HepG2 (cell line): ENCODE measurements at regions not wholly inside any gene's neighbourhood (a gene's known extent, or its start where the extent isn't known, plus 50 kb on each side); places are given as distances from the start of the nearest gene placed in this dataset.

ENCODE experiments used
- ATAC-seq: fragments of 200-7000 bp; cut with Tn5 transposase; 3 replicates; pipeline ENCODE4 v1.9.1; 2020; ENCODE audit warnings: mild to moderate bottlenecking, moderate library complexity
- BruUV-seq: library from RNA; stranded (reverse); fragments of 400-500 nt; replicated peaks from 2 replicates; lab custom pipeline; 2021; lab: Mats Ljungman, UMichigan
- CTCF ChIA-PET: fragments of 300-600 bp; formaldehyde crosslinking; extraction: SDS; loops from one replicate; lab custom pipeline; 2021; ENCODE audit warnings: low total read pairs, inconsistent platforms, low intra/inter-chr PET ratio; lab: Yijun Ruan, JAX
- POLR2A ChIA-PET: fragments of 350-600 bp; sonication (Branson Sonifier 250); formaldehyde crosslinking; loops from one replicate; lab custom pipeline; 2020; ENCODE audit warnings: antibody characterized with exemption, inconsistent platforms; lab: Yijun Ruan, JAX
- DNase-seq: peaks from one replicate; pipeline ENCODE4 v3.0.0-alpha.2; 2015; ENCODE audit warnings: low spot score
- FAIRE-seq: peaks from 3 replicates; lab custom pipeline; 2011; peaks lifted over from hg19 to GRCh38; lab: Jason Lieb, UNC
- H2AFZ ChIP-seq: one replicate; pipeline ENCODE4 v1.6.1; 2011; ENCODE audit warnings: low read length, inconsistent platforms
- H3K27ac ChIP-seq: fragments of 300-600 bp; 3 replicates; pipeline ENCODE4 v1.8.0; 2011; ENCODE audit warnings: mixed run types, mild to moderate bottlenecking, mixed read lengths, low read length, inconsistent platforms; ENCODE audit not compliant: insufficient read depth; ENCODE audit errors: extremely low read length
- H3K27me3 ChIP-seq, 2 experiments: fragments of 200-600 bp in 1 of 2; 2 replicates in 1 of 2; 3 replicates in 1 of 2; pipeline versions ENCODE4 v1.6.0 to v1.8.0; 2011; ENCODE audit warnings: low read length in 2 of 2, mild to moderate bottlenecking in 2 of 2, moderate library complexity in 2 of 2, inconsistent platforms in 1 of 2; ENCODE audit not compliant: insufficient read depth in 2 of 2, control insufficient read depth in 1 of 2
- H3K36me3 ChIP-seq, 2 experiments: fragments of 200-600 bp in 1 of 2; replicated peaks in 1 of 2; 2 replicates in 1 of 2; 3 replicates in 1 of 2; pipeline versions ENCODE4 v1.5.1 to v1.8.0; 2011; ENCODE audit warnings: low read length in 2 of 2, inconsistent platforms in 1 of 2; ENCODE audit not compliant: insufficient read depth in 2 of 2, control insufficient read depth in 1 of 2
- H3K4me1 ChIP-seq: 2 replicates; pipeline ENCODE4 v1.5.1; 2012; ENCODE audit warnings: low read length, inconsistent platforms; ENCODE audit not compliant: insufficient read depth
- H3K4me2 ChIP-seq: 2 replicates; pipeline ENCODE4 v1.6.0; 2011; ENCODE audit warnings: low read depth, low read length, inconsistent platforms
- H3K4me3 ChIP-seq, 3 experiments: fragments of 200-600 bp in 1 of 3; sonication (generic), shearing (Covaris generic) in 1 of 3; replicated peaks in 1 of 3; 2 replicates each; pipeline ENCODE4 v1.5.1; 2011 to 2016; ENCODE audit warnings: low read length in 3 of 3, inconsistent platforms in 2 of 3, low read depth in 2 of 3, mild to moderate bottlenecking in 2 of 3, control low read depth in 1 of 3, mixed read lengths in 1 of 3; ENCODE audit not compliant: insufficient read depth in 1 of 3
- H3K79me2 ChIP-seq: one replicate; pipeline ENCODE4 v1.6.1; 2011; ENCODE audit warnings: low read length, inconsistent platforms; ENCODE audit not compliant: insufficient read depth
- H3K9ac ChIP-seq: 2 replicates; pipeline ENCODE4 v1.6.0; 2011; ENCODE audit warnings: mild to moderate bottlenecking, low read depth, low read length, inconsistent platforms; ENCODE audit not compliant: insufficient read depth
- H3K9me3 ChIP-seq: 2 replicates; pipeline ENCODE4 v1.5.1; 2012; ENCODE audit warnings: mild to moderate bottlenecking, low read length
- H4K20me1 ChIP-seq: 2 replicates; pipeline ENCODE4 v1.6.0; 2011; ENCODE audit warnings: inconsistent platforms, mild to moderate bottlenecking, low read length, moderate library complexity; ENCODE audit not compliant: insufficient read depth
- CENPX ChIP-seq: sonication (generic); formaldehyde crosslinking; IDR thresholded peaks from 2 replicates; pipeline ENCODE4 v1.9.0; 2021; ENCODE audit warnings: mild to moderate bottlenecking, missing genetic modification reagents, moderate library complexity
- HNRNPLL ChIP-seq: fragments of 200-400 bp; formaldehyde crosslinking; IDR thresholded peaks from 2 replicates; pipeline ENCODE4 v1.6.1; 2017; ENCODE audit warnings: mild to moderate bottlenecking, low read depth, low read length; ENCODE audit not compliant: poor library complexity, severe bottlenecking
- SAFB2 ChIP-seq: sonication (generic); formaldehyde crosslinking; IDR thresholded peaks from 2 replicates; pipeline ENCODE4 v1.5.1; 2020; ENCODE audit warnings: missing genetic modification reagents, low read depth, mild to moderate bottlenecking, borderline replicate concordance
- YY1 ChIP-seq: IDR thresholded peaks from 2 replicates; pipeline ENCODE4 v1.6.1; 2011; ENCODE audit warnings: low read length, low read depth, moderate library complexity, mild to moderate bottlenecking; ENCODE audit not compliant: insufficient read depth, insufficient replicate concordance
- ZBTB42 ChIP-seq: sonication (generic); formaldehyde crosslinking; IDR thresholded peaks from 2 replicates; pipeline ENCODE4 v1.5.0; 2020; ENCODE audit warnings: mild to moderate bottlenecking, missing genetic modification reagents
- ZNF275 ChIP-seq: sonication (generic); formaldehyde crosslinking; IDR thresholded peaks from 2 replicates; pipeline ENCODE4 v1.8.0; 2022; ENCODE audit warnings: missing genetic modification reagents, mild to moderate bottlenecking, inconsistent platforms, borderline replicate concordance
- ZNF510 ChIP-seq: sonication (generic); formaldehyde crosslinking; IDR thresholded peaks from 2 replicates; pipeline ENCODE4 v1.4.0; 2020; ENCODE audit warnings: low read depth, mild to moderate bottlenecking, missing genetic modification reagents
- ZNF569 ChIP-seq: sonication (generic); formaldehyde crosslinking; IDR thresholded peaks from 2 replicates; pipeline ENCODE4 v1.5.0; 2020; ENCODE audit warnings: mild to moderate bottlenecking, missing genetic modification reagents, moderate library complexity, borderline replicate concordance
- WGBS: methylation state at CpG from one replicate; pipeline ENCODE4 v1.1.6; 2017; ENCODE audit warnings: low lambda C conversion rate; 5-methylcytosine and 5-hydroxymethylcytosine counted together
- in situ Hi-C: cut with HindIII; loops from 2 replicates; pipeline ENCODE4 v1.10.0; 2017; ENCODE audit warnings: low pct_unique_long_range_greater_than_20kb; ENCODE audit not compliant: extremely low pct_ligation_motif_present
- intact Hi-C: fragments of 100-400 bp; cut with micrococcal nuclease; formaldehyde crosslinking; loops from one replicate; pipeline ENCODE4 v1.10.0; 2022; ENCODE audit not compliant: unreplicated experiment

DNA sequence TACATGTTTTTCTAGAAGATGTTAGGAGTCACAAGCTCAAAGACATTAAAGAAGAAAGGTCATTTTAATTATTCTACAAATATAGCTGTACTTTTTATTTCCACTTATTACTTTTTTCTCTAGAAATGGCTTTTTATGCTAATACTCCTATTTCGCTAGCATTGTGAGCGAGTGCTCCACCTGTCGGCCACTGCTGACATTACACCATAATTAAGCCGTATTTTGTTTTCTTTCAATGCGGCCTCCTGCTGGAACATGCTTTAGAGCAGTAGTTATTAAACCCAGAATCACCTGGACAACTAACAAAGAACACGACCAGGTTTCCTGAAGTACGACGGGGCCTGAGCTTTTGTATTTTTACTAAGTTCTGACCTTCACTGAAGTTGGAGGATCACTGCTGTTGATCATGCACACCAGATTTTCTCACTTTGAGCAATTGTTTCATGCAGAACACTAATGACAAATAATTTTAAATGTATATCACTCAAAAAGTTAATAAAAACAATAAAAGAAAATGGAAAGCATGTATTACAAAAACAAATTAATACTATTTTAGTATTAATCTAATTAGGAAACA lies 74.1 kb upstream of the PAK5 start (continued):
- no peak for TF ChIP-seq CENPX (CRISPR knock-in tag)
- no peak for TF ChIP-seq ZNF275 (CRISPR knock-in tag)
- no peak for TF ChIP-seq YY1

- Histone ChIP-seq H2AFZ (no peak overlapping the region), H3K27ac (no peak overlapping the region), H3K79me2 (no peaks in the 10 kb centered on the region), H3K9ac (no peak overlapping the region), H3K4me3 (no peak overlapping the region), H4K20me1 (no peaks in the 10 kb centered on the region), H3K9me3 (no peaks in the 10 kb centered on the region), H3K27me3 (no peaks in the 10 kb centered on the region)
- DNase-seq = no peak
- ChIA-PET POLR2A (no interaction called here), CTCF (interaction anchor here (1.5 to 2.9 kb wide), 4 partner anchors 178 to 504 kb away, joined by 3 to 48 read pairs (median 4); no protein-coding TSS in a partner anchor)
- no peak for ATAC-seq
- no TSS peak for BruUV-seq
- no peak for FAIRE-seq
- WGBS = 19% methylated on average over 5 of the region's 5 CpGs
- in situ Hi-C loops = loop anchor here (5.0 to 10.0 kb wide), 2 partner anchors 295 to 497 kb away; no protein-coding TSS in a partner anchor
- intact Hi-C loops = no loop called here
- no peak for TF ChIP-seq ZBTB42 (CRISPR knock-in tag)
- no peak for TF ChIP-seq ZNF569 (CRISPR knock-in tag)
- no peak for TF ChIP-seq SAFB2 (CRISPR knock-in tag)
- TF ChIP-seq ZNF510 (CRISPR knock-in tag) = no peak
- no peak for TF ChIP-seq HNRNPLL
- TF ChIP-seq, all 625 proteins: peak for 0
- Histone ChIP-seq H3K4me1 (no peaks in the 10 kb centered on the region), H3K4me2 (no peak overlapping the region), H3K36me3 (no peaks in the 10 kb centered on the region)
These were observed 73.4 kb upstream of the PAK5 start for GRCh38 chr20:9912290-9912689.
